Kidney (tissue), 13 donors: ENCODE measurements at regions not wholly inside any gene's neighbourhood (a gene's known extent, or its start where the extent isn't known, plus 50 kb on each side); places are given as distances from the start of the nearest gene placed in this dataset.
"Not testable (repeated sequence)": the region's sequence is repeated elsewhere in the genome, so short reads cannot be mapped to it uniquely, and the experiment has no call there.

Experiments used
- DNase-seq, 5 donors: peaks; one replicate each; pipeline ENCODE4 v3.0.0-alpha.2; 2013 to 2020
- FAIRE-seq: peaks from 2 replicates; lab custom pipeline; 2012; peaks lifted over from hg19 to GRCh38; lab: Jason Lieb, UNC
- H3K27ac ChIP-seq, 2 donors: one replicate each; pipeline ENCODE4 v1.7.0; 2013; ENCODE audit warnings: low read depth in 2 of 2, low read length in 2 of 2, inconsistent platforms in 1 of 2
- H3K27me3 ChIP-seq: one replicate; pipeline ENCODE4 v1.7.1; 2013; ENCODE audit warnings: low read length, inconsistent platforms; ENCODE audit not compliant: control insufficient read depth, insufficient read depth
- H3K36me3 ChIP-seq, 3 donors: one replicate each; pipeline versions ENCODE4 v1.7.0 to v1.7.1; 2013; ENCODE audit warnings: low read length in 3 of 3, control low read depth in 1 of 3, inconsistent platforms in 1 of 3; ENCODE audit not compliant: insufficient read depth in 3 of 3, control insufficient read depth in 2 of 3
- H3K4me1 ChIP-seq, 3 donors: one replicate each; pipeline versions ENCODE4 v1.7.0 to v1.7.1; 2013; ENCODE audit warnings: low read length in 3 of 3, inconsistent platforms in 1 of 3, low read depth in 1 of 3; ENCODE audit not compliant: control insufficient read depth in 2 of 3, insufficient read depth in 2 of 3
- H3K4me3 ChIP-seq, 3 donors: one replicate each; pipeline versions ENCODE4 v1.7.0 to v1.8.1; 2013; ENCODE audit warnings: low read length in 3 of 3, control low read depth in 1 of 3, inconsistent platforms in 1 of 3
- H3K9ac ChIP-seq, 3 donors: one replicate each; pipeline versions ENCODE4 v1.7.0 to v1.7.1; 2013; ENCODE audit warnings: low read length in 3 of 3, control low read depth in 1 of 3, inconsistent platforms in 1 of 3
- H3K9me3 ChIP-seq, 3 donors: one replicate each; pipeline versions ENCODE4 v1.7.0 to v1.7.1; 2013; ENCODE audit warnings: low read length in 3 of 3, control low read depth in 1 of 3, inconsistent platforms in 1 of 3; ENCODE audit not compliant: control insufficient read depth in 2 of 3, insufficient read depth in 1 of 3
- CTCF ChIP-seq: IDR thresholded peaks from 3 replicates; pipeline ENCODE4 v1.5.1; 2012; ENCODE audit warnings: mild to moderate bottlenecking, moderate library complexity, borderline replicate concordance; ENCODE audit not compliant: insufficient read depth; ENCODE audit errors: extremely low read depth
- intact Hi-C: fragments of 100-400 bp; cut with DNase I; formaldehyde crosslinking; loops from one replicate; pipeline ENCODE4 v1.11.1; 2022
- donor health status: control.
- donor health status: control.
- donor health status: control.
- donor health status: control.
- donor health status: control.
- donor health status: DM: yes; HTN: yes; CAD: no.
- donor health status: Normal renal cell carcinoma (clear cell type).

GRCh38 chr14:106129274-106129673 lies 602.9 kb downstream of the TMEM121 start:
- Histone ChIP-seq H3K4me1 (no peaks in the 10 kb centered on the region), H3K27me3 (no peaks in the 10 kb centered on the region), H3K27ac (no peak overlapping the region), H3K9me3 (no peaks in the 10 kb centered on the region), H3K9ac (no peak overlapping the region), H3K4me3 (no peak overlapping the region), H3K36me3 (no peaks in the 10 kb centered on the region)
- no peak for TF ChIP-seq CTCF
- FAIRE-seq = no peak
- no peak for DNase-seq
- intact Hi-C loops = no loop called here

GRCh38 chr14:106129904-106130661 lies 603.7 kb downstream of the TMEM121 start:
- H3K9ac ChIP-seq, intact Hi-C loops, FAIRE-seq: not testable (repeated sequence)

GRCh38 chr14:106133126-106133525 lies 606.7 kb downstream of the TMEM121 start:
- H3K36me3 ChIP-seq, H3K27ac ChIP-seq, H3K9ac ChIP-seq, H3K4me1 ChIP-seq, H3K4me3 ChIP-seq, H3K9me3 ChIP-seq, H3K27me3 ChIP-seq, intact Hi-C loops, FAIRE-seq, DNase-seq: not testable (repeated sequence)

More at GRCh38 chr14:106129904-106130661, 603.7 kb downstream of the TMEM121 start:
- H3K4me1 ChIP-seq, H3K27ac ChIP-seq, H3K36me3 ChIP-seq, DNase-seq, H3K9me3 ChIP-seq, H3K27me3 ChIP-seq, H3K4me3 ChIP-seq: not testable (repeated sequence)

- no peak for DNase-seq
- no peak for FAIRE-seq
- H3K4me3 ChIP-seq = no peak overlapping the region
- intact Hi-C loops = no loop called here
- H3K27ac ChIP-seq = no peak overlapping the region
- TF ChIP-seq CTCF = no peak
- no peak overlapping the region for H3K9ac ChIP-seq
- no peaks in the 10 kb centered on the region for H3K27me3 ChIP-seq
- no peaks in the 10 kb centered on the region for H3K9me3 ChIP-seq
- no peaks in the 10 kb centered on the region for H3K36me3 ChIP-seq
- H3K4me1 ChIP-seq = no peaks in the 10 kb centered on the region
These were observed 608.5 kb downstream of the TMEM121 start for GRCh38 chr14:106134886-106135285.
